Peyer's patch (tissue), 4 donors: ENCODE measurements at regions not wholly inside any gene's neighbourhood (a gene's known extent, or its start where the extent isn't known, plus 50 kb on each side); places are given as distances from the start of the nearest gene placed in this dataset.

Source experiments
- DNase-seq, 3 donors: peaks; one replicate each; pipeline ENCODE4 v3.0.0-alpha.2; 2017 to 2019
- H3K27ac ChIP-seq, 4 donors: fragments of 200-600 bp; sonication (generic); one replicate each; pipeline ENCODE4 v1.5.1; 2016 to 2019
- H3K27me3 ChIP-seq, 2 donors: fragments of 200-600 bp; sonication (generic); one replicate each; pipeline ENCODE4 v1.5.1; 2019
- H3K36me3 ChIP-seq, 3 donors: fragments of 200-600 bp; sonication (generic); one replicate each; pipeline ENCODE4 v1.5.1; 2016 to 2019
- H3K4me1 ChIP-seq, 4 donors: fragments of 200-600 bp; sonication (generic); one replicate each; pipeline ENCODE4 v1.5.1; 2016 to 2019
- H3K4me3 ChIP-seq, 4 donors: fragments of 200-600 bp; sonication (generic); 1 replicate in 3 of 4; 2 replicates in 1 of 4; pipeline ENCODE4 v1.5.1; 2016 to 2019; ENCODE audit warnings: mild to moderate bottlenecking in 1 of 4
- H3K9me3 ChIP-seq, 4 donors: fragments of 200-600 bp; sonication (generic); one replicate each; pipeline ENCODE4 v1.5.1; 2016 to 2019; ENCODE audit warnings: mild to moderate bottlenecking in 1 of 4
- POLR2A ChIP-seq, 2 donors: fragments of 450-650 bp; IDR thresholded peaks; one replicate each; pipeline ENCODE4 v1.5.1; 2017; ENCODE audit warnings: antibody characterized with exemption in 2 of 2, mild to moderate bottlenecking in 2 of 2, moderate library complexity in 2 of 2
- TF ChIP-seq, protein P1 (sequence below), 6 experiments: fragments of 450-650 bp in 4 of 6; fragments of 200-600 bp in 2 of 6; sonication (generic) in 1 of 6; IDR thresholded peaks; one replicate each; pipeline ENCODE4 v1.5.1; 2017 to 2019; ENCODE audit warnings: antibody characterized with exemption in 6 of 6, mild to moderate bottlenecking in 3 of 6, moderate library complexity in 1 of 6

DNA sequence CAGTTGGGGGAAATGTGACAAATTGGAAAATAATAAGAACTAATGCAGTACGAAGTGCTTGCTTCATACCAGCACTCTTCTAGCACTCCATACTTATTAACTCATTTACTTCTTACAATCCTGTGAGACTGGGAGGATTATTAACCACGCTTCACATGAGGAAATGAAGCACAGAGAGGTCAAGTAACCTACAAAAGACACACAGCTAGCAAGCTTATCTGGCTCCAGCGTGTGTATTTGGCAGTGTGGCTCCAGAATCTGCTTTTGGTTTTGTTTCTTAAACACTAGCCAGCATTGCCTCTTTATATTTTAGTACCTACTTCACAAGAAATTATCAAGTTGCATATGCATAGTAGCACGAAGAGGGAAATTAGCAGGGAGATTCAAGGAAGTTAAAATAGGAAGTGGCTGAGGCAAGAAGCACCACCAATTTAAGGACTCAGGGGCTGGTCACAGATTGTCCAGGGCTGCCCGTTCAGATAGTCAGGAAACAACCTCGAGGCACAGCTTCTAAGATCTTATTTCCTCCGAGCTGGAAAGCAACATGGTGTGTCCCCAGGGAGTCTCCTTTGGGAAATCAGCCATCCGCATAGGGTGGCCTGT lies 302.7 kb upstream of the PRDM1 start:
- no peaks in the 10 kb centered on the region for H3K9me3 ChIP-seq
- no peaks in the 10 kb centered on the region for H3K27me3 ChIP-seq
- no peak for DNase-seq
- H3K4me1 ChIP-seq, result no peaks in the 10 kb centered on the region
- no peak for TF ChIP-seq POLR2A (IDR thresholded peaks at IDR 0.05)
- TF ChIP-seq, protein P1, sequence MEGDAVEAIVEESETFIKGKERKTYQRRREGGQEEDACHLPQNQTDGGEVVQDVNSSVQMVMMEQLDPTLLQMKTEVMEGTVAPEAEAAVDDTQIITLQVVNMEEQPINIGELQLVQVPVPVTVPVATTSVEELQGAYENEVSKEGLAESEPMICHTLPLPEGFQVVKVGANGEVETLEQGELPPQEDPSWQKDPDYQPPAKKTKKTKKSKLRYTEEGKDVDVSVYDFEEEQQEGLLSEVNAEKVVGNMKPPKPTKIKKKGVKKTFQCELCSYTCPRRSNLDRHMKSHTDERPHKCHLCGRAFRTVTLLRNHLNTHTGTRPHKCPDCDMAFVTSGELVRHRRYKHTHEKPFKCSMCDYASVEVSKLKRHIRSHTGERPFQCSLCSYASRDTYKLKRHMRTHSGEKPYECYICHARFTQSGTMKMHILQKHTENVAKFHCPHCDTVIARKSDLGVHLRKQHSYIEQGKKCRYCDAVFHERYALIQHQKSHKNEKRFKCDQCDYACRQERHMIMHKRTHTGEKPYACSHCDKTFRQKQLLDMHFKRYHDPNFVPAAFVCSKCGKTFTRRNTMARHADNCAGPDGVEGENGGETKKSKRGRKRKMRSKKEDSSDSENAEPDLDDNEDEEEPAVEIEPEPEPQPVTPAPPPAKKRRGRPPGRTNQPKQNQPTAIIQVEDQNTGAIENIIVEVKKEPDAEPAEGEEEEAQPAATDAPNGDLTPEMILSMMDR (IDR thresholded peaks at IDR 0.05), result no peak
- H3K4me3 ChIP-seq, result no peak overlapping the region
- no peak overlapping the region for H3K27ac ChIP-seq
- H3K36me3 ChIP-seq, result no peaks in the 10 kb centered on the region

DNA sequence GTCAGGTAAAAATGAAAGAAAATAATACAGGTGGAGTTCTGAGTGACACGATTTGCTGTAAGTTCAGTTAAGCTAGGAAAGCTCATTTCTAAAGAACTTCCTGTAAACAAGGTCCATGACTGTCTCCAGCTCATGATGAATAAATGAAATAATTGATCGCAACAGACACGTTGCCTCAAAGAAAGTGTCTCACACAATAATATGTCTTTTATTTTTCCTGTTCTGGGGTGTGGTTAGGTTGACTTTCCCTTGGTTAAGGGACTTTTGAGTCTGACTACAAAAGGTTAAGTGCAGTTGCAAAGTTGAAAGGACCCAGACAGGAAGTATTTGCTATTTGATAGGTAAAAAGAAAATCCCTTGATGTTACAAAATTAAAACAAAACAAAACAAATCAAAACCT lies 304.2 kb upstream of the PRDM1 start:
- no peak for TF ChIP-seq POLR2A (IDR thresholded peaks at IDR 0.05)
- TF ChIP-seq, protein P1 (IDR thresholded peaks at IDR 0.05), result no peak
- no peak for DNase-seq
- Histone ChIP-seq H3K9me3 (no peaks in the 10 kb centered on the region), H3K36me3 (no peaks in the 10 kb centered on the region), H3K4me1 (no peaks in the 10 kb centered on the region), H3K27ac (no peak overlapping the region), H3K4me3 (no peak overlapping the region), H3K27me3 (no peaks in the 10 kb centered on the region)

DNA sequence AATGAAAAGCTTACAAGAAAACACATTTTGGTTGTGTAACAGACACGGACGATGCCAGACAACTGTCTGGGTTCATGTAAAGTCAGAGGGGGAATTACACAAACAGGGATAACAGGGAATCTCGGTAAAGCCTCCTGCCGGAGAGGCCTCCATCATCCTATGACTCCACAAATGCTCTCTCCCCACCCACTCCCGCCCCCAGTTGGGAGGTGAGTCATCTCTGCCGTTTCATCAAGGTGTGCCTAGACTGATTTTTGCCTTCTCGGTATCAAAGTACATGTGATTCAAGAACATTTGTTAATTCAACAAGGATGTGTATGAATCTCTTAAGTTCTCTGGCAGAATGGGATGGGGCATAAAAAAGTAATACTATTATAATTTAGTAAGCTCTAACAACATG lies 304.9 kb upstream of the PRDM1 start:
- DNase-seq, result no peak
- no peaks in the 10 kb centered on the region for H3K4me1 ChIP-seq
- no peak overlapping the region for H3K4me3 ChIP-seq
- H3K27me3 ChIP-seq, result no peaks in the 10 kb centered on the region
- TF ChIP-seq, protein P1 (IDR thresholded peaks at IDR 0.05), result no peak
- TF ChIP-seq POLR2A (IDR thresholded peaks at IDR 0.05), result no peak
- no peaks in the 10 kb centered on the region for H3K9me3 ChIP-seq
- no peak overlapping the region for H3K27ac ChIP-seq
- H3K36me3 ChIP-seq, result no peaks in the 10 kb centered on the region

DNA sequence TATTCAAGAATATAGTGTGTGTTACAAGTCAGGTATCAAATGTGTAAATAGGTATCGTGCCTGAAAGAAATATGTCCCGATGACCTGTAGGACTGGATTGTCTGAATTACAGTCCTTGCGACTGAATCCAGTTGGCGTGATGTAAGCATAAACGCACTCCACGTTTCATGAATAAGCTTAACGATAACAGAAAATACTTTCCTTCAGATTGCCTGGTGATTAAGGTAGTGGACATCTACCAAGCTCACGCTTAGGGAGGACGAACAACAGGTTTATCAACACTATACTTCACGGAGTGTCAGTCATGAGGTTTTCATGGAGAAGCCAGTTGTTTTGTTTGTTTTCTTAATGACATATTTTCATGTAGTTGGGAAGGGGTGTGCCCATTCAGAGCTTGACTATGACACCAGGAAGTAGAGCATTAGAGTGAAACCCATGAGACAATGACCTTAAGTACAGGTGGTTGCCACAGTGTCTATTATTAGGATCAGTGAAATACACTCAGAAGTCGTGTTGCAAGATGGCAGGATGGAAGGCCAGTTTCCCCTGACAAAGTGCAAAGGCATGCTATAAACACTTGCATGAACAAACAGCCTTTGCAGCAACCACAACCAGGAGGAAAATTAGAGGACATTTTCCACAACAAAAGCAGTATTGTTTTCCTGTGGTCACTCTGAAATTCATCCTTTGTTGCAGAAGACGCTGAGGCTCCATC lies 305.8 kb upstream of the PRDM1 start:
- no peaks in the 10 kb centered on the region for H3K9me3 ChIP-seq
- TF ChIP-seq, protein P1 (IDR thresholded peaks at IDR 0.05), result no peak
- no peak for TF ChIP-seq POLR2A (IDR thresholded peaks at IDR 0.05)
- H3K36me3 ChIP-seq, result no peaks in the 10 kb centered on the region
- H3K27me3 ChIP-seq, result no peaks in the 10 kb centered on the region
- no peak overlapping the region for H3K4me3 ChIP-seq
- H3K27ac ChIP-seq, result no peak overlapping the region
- H3K4me1 ChIP-seq, result no peaks in the 10 kb centered on the region
- no peak for DNase-seq

DNA sequence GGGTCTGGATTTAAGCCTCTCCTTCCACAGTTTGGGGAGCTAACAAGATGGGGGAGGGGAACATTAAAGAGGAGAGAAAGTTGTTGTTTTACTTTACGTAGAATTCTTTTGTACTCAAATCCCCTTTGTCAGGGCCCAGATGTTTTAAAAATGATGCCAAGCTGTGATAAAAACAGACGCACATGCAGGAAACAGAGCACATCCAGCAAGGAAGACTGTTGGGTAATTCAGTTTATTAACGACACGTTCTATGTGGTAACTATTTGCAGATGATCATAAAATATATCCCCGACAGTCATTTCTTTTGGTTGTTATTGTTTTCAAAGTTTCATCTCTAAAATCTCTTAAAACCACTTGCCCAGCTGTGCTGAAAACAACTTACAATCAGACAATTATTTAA lies 307.0 kb upstream of the PRDM1 start:
- Histone ChIP-seq H3K4me3 (no peak overlapping the region), H3K4me1 (no peaks in the 10 kb centered on the region), H3K9me3 (no peaks in the 10 kb centered on the region), H3K36me3 (no peaks in the 10 kb centered on the region), H3K27ac (no peak overlapping the region), H3K27me3 (no peaks in the 10 kb centered on the region)
- TF ChIP-seq, protein P1 (IDR thresholded peaks at IDR 0.05), result no peak
- no peak for TF ChIP-seq POLR2A (IDR thresholded peaks at IDR 0.05)
- no peak for DNase-seq
